ENCODE measurements at regions not wholly inside any gene's neighbourhood (a gene's known extent, or its start where the extent isn't known, plus 50 kb on each side); places are given as distances from the start of the nearest gene placed in this dataset.

- no peak for DNase-seq (ENCODE audit: low read depth)
Observed at GRCh38 chr16:74094962-74095361, 201.7 kb upstream of the PSMD7 start.

GRCh38 chr16:74094514-74094913 lies 202.1 kb upstream of the PSMD7 start:
- DNase-seq (ENCODE audit: low read depth), result no peak

- DNase-seq (ENCODE audit: low read depth), result no peak
Observed at GRCh38 chr16:74092336-74092735, 204.3 kb upstream of the PSMD7 start.

- no peak for DNase-seq (ENCODE audit: low read depth)
Observed at GRCh38 chr16:74090871-74091270, 205.7 kb upstream of the PSMD7 start.

- DNase-seq (ENCODE audit: low read depth), result no peak
Observed at GRCh38 chr16:74083541-74083940, 213.1 kb upstream of the PSMD7 start.

GRCh38 chr16:74080311-74080710 lies 216.3 kb upstream of the PSMD7 start:
- no peak for DNase-seq (ENCODE audit: low read depth)

GRCh38 chr16:74079232-74079586 lies 217.4 kb upstream of the PSMD7 start:
- DNase-seq (ENCODE audit: low read depth), result no peak

GRCh38 chr16:74078511-74079231 lies 217.9 kb upstream of the PSMD7 start:
- no peak for DNase-seq (ENCODE audit: low read depth)

- no peak for DNase-seq (ENCODE audit: low read depth)
Observed at GRCh38 chr16:74076568-74076967, 220.0 kb upstream of the PSMD7 start.

- DNase-seq (ENCODE audit: low read depth), result no peak
Observed at GRCh38 chr16:74075393-74075792, 221.2 kb upstream of the PSMD7 start.

GRCh38 chr16:74073456-74073855 lies 223.2 kb upstream of the PSMD7 start:
- DNase-seq (ENCODE audit: low read depth), result no peak

- no peak for DNase-seq (ENCODE audit: low read depth)
Observed at GRCh38 chr16:74071996-74072535, 224.5 kb upstream of the PSMD7 start.

- no peak for DNase-seq (ENCODE audit: low read depth)
Observed at GRCh38 chr16:74070237-74070636, 226.4 kb upstream of the PSMD7 start.

- no peak for DNase-seq (ENCODE audit: low read depth)
Observed at GRCh38 chr16:74064120-74064735, 232.4 kb upstream of the PSMD7 start.

- DNase-seq (ENCODE audit: low read depth), result no peak
Observed at GRCh38 chr16:74053826-74054225, 242.8 kb upstream of the PSMD7 start.

- no peak for DNase-seq (ENCODE audit: low read depth)
Observed at GRCh38 chr16:74053312-74053711, 243.3 kb upstream of the PSMD7 start.

GRCh38 chr16:74052016-74052415 lies 244.6 kb upstream of the PSMD7 start:
- no peak for DNase-seq (ENCODE audit: low read depth)

GRCh38 chr16:74049027-74049426 lies 247.6 kb upstream of the PSMD7 start:
- DNase-seq (ENCODE audit: low read depth), result no peak

GRCh38 chr16:74046524-74046923 lies 250.1 kb upstream of the PSMD7 start:
- no peak for DNase-seq (ENCODE audit: low read depth)

GRCh38 chr16:74045513-74045912 lies 251.1 kb upstream of the PSMD7 start:
- no peak for DNase-seq (ENCODE audit: low read depth)

GRCh38 chr16:74035816-74036215 lies 260.8 kb upstream of the PSMD7 start:
- DNase-seq (ENCODE audit: low read depth), result no peak

GRCh38 chr16:74034862-74035261 lies 261.8 kb upstream of the PSMD7 start:
- no peak for DNase-seq (ENCODE audit: low read depth)

GRCh38 chr16:74034200-74034599 lies 262.4 kb upstream of the PSMD7 start:
- no peak for DNase-seq (ENCODE audit: low read depth)
